Body of pancreas (tissue), 4 donors: ENCODE measurements at regions not wholly inside any gene's neighbourhood (a gene's known extent, or its start where the extent isn't known, plus 50 kb on each side); places are given as distances from the start of the nearest gene placed in this dataset.
A peak's percentile ranks its signal among the peaks of the same experiment; 100 is the strongest.

Experiments used
- ATAC-seq: fragments of 150-250 bp; one replicate; pipeline ENCODE4 v1.9.1; 2016
- DNase-seq, 4 donors: peaks; one replicate each; pipeline ENCODE4 v3.0.0-alpha.2; 2019
- H3K27ac ChIP-seq, 4 donors: fragments of 200-600 bp; sonication (generic); 1 replicate in 3 of 4; 2 replicates in 1 of 4; pipeline versions ENCODE4 v1.5.1 to v1.6.1; 2016 to 2019; ENCODE audit warnings: mild to moderate bottlenecking in 1 of 4, mixed read lengths in 1 of 4, moderate library complexity in 1 of 4
- H3K27me3 ChIP-seq, 2 donors: fragments of 200-600 bp; sonication (generic); one replicate each; pipeline ENCODE4 v1.6.0; 2016; ENCODE audit warnings: mild to moderate bottlenecking in 1 of 2
- H3K36me3 ChIP-seq, 2 donors: fragments of 200-600 bp; sonication (generic); replicated peaks in 1 of 2; 2 replicates each; pipeline ENCODE4 v1.5.1; 2016; ENCODE audit warnings: low read depth in 2 of 2; ENCODE audit not compliant: insufficient read depth in 1 of 2
- H3K4me1 ChIP-seq: fragments of 200-600 bp; sonication (generic); one replicate; pipeline ENCODE4 v1.6.0; 2016
- H3K4me3 ChIP-seq, 2 donors: fragments of 200-600 bp; sonication (generic); 1 replicate in 1 of 2; 2 replicates in 1 of 2; pipeline ENCODE4 v1.5.1; 2016 to 2019
- H3K9me3 ChIP-seq, 3 donors: fragments of 200-600 bp; sonication (generic); 1 replicate in 2 of 3; 2 replicates in 1 of 3; pipeline ENCODE4 v1.5.1; 2016
- POLR2A ChIP-seq, 3 donors: fragments of 450-650 bp; IDR thresholded peaks; one replicate each; pipeline ENCODE4 v1.6.1; 2016; ENCODE audit warnings: antibody characterized with exemption in 3 of 3, mild to moderate bottlenecking in 2 of 3
- WGBS, 2 donors: methylation state at CpG; one replicate each; pipeline ENCODE4 v1.1.5; 2017; 5-methylcytosine and 5-hydroxymethylcytosine counted together
- intact Hi-C: fragments of 100-400 bp; cut with DNase I; formaldehyde crosslinking; loops from one replicate; pipeline ENCODE4 v1.15.1; 2023
- TF ChIP-seq, protein P1 (sequence below), 7 experiments: fragments of 450-650 bp in 4 of 7; fragments of 200-600 bp in 3 of 7; sonication (generic) in 3 of 7; IDR thresholded peaks; one replicate each; pipeline ENCODE4 v1.5.1; 2016 to 2019; ENCODE audit warnings: antibody characterized with exemption in 7 of 7

DNA sequence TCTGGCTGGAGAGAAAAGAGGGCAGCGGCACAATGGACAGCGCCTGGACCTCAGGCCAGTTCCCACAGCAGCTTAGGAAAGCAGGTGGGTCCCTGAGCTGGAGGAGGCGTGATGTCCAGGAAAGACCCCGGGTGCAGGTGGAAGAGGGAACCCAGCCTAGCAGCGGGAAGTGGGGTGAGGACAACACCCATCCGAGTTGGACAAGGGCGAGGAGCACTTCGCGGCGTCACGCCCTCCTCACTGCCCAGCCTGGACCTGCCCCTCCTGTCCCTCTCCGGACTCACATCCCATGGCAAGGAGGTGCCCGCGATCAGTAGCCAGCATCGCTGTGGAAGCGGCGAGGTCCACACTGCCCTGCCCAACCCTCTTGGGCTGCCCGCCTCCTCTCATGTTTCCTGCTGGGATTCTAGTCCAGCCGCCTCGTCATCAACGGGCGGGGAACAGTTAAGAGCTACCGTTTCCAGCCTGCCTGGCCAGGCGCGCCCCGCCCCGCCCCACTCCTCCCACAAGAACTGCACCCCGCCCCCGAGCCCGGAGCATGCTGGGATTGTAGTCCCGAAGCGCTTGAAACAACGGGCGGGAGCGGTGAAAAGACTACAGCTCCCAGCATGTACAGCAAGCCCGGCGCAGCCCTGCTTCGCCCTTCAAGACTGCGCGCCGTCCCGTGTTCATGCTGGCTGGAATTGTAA lies 930.6 kb upstream of the ZNF722 start:
- Histone ChIP-seq H3K27ac (no peak overlapping the region), H3K27me3 (no peaks in the 10 kb centered on the region), H3K4me3 (no peak overlapping the region), H3K4me1 (no peaks in the 10 kb centered on the region), H3K36me3 (no peaks in the 10 kb centered on the region), H3K9me3 (no peaks in the 10 kb centered on the region)
- TF ChIP-seq, protein P1, sequence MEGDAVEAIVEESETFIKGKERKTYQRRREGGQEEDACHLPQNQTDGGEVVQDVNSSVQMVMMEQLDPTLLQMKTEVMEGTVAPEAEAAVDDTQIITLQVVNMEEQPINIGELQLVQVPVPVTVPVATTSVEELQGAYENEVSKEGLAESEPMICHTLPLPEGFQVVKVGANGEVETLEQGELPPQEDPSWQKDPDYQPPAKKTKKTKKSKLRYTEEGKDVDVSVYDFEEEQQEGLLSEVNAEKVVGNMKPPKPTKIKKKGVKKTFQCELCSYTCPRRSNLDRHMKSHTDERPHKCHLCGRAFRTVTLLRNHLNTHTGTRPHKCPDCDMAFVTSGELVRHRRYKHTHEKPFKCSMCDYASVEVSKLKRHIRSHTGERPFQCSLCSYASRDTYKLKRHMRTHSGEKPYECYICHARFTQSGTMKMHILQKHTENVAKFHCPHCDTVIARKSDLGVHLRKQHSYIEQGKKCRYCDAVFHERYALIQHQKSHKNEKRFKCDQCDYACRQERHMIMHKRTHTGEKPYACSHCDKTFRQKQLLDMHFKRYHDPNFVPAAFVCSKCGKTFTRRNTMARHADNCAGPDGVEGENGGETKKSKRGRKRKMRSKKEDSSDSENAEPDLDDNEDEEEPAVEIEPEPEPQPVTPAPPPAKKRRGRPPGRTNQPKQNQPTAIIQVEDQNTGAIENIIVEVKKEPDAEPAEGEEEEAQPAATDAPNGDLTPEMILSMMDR (IDR thresholded peaks at IDR 0.05), result no peak
- TF ChIP-seq POLR2A (IDR thresholded peaks at IDR 0.05), result no peak
- intact Hi-C loops, result no loop called here
- ATAC-seq, result no peak
- peak in 2 of 4 donors; percentile 13 to 43 for DNase-seq
- 26 to 39% methylated on average over 4 to 42 of the region's 42 CpGs for WGBS, 2 donors

DNA sequence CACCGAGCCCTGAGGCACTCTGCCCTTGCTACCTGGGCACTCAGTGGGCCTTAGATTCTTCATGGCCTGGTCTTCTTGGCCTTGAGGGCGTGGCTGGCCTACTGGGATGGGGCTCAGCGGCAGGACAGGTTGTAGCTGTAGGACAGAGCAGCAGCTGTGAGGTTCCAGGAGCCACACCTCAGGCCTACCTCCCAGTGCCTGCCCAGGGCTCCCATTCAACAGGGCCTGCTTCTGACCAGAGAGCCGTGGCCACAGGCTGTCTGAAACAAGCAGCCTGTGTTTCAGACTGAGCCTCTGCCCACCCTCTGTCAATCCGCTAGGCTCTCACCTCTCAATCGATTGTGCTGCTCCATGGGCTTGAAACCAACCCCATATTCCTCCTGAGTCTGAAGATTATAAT lies 928.0 kb upstream of the ZNF722 start:
- no peaks in the 10 kb centered on the region for H3K4me1 ChIP-seq
- ATAC-seq (no peak), DNase-seq (no peak)
- no peak for TF ChIP-seq POLR2A (IDR thresholded peaks at IDR 0.05)
- TF ChIP-seq, protein P1 (IDR thresholded peaks at IDR 0.05), result no peak
- no peaks in the 10 kb centered on the region for H3K27me3 ChIP-seq
- H3K9me3 ChIP-seq, result no peaks in the 10 kb centered on the region
- H3K36me3 ChIP-seq, result no peaks in the 10 kb centered on the region
- intact Hi-C loops, result no loop called here
- WGBS, 2 donors, result 38 to 54% methylated on average over 3 to 6 of the region's 6 CpGs
- H3K4me3 ChIP-seq, result no peak overlapping the region
- H3K27ac ChIP-seq, result no peak overlapping the region

DNA sequence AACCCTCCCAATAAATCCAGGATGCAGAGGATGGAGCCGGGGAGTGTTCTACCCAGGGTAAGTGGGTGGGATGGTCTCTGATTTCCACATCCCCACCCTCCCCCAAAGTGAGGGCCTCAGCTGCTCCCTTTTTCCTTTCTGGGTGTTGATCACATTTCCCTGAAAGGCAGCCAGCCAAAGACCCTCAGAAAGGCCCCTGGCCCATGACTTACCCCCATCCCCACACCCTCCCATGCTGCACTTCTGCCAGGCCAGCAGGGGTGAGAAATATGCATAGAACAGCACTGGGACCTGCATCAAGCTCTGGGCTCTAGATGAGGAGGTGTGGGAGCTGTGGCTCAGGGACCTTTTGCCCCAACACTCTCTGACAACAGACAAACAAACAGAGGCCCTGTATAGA lies 927.3 kb upstream of the ZNF722 start:
- Histone ChIP-seq H3K9me3 (no peaks in the 10 kb centered on the region), H3K4me3 (no peak overlapping the region), H3K36me3 (no peaks in the 10 kb centered on the region), H3K27me3 (no peaks in the 10 kb centered on the region), H3K4me1 (no peaks in the 10 kb centered on the region), H3K27ac (no peak overlapping the region)
- ATAC-seq (no peak), DNase-seq (no peak)
- intact Hi-C loops, result no loop called here
- TF ChIP-seq, protein P1 (IDR thresholded peaks at IDR 0.05), result no peak
- no peak for TF ChIP-seq POLR2A (IDR thresholded peaks at IDR 0.05)
- WGBS, 2 donors, result 0% methylated on average over 1 of the region's 1 CpG

DNA sequence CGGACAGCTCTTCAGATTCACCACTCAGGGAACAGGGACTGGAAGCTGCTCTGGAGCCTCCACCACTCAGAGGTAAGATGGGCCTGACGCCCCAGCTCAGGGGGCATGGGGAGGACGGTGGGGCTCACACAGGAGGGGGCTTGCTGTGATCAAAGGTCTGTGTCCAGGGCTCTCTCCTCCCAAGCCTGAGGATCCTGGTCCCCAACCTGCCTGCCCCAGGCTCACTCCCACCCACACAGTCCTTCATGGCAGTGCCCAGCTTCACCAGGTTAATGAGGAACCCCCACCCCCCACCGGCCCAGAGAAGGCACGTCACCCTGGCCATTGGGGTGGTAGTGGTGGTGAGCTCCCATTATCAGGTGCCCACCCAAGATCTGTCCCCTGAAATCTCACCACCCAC lies 926.7 kb upstream of the ZNF722 start:
- WGBS, 2 donors, result 0 to 17% methylated on average over 1 to 5 of the region's 5 CpGs
- ATAC-seq, result no peak
- no peak overlapping the region for H3K4me3 ChIP-seq
- H3K36me3 ChIP-seq, result no peaks in the 10 kb centered on the region
- intact Hi-C loops, result no loop called here
- TF ChIP-seq, protein P1 (IDR thresholded peaks at IDR 0.05), result no peak
- TF ChIP-seq POLR2A (IDR thresholded peaks at IDR 0.05), result no peak
- H3K9me3 ChIP-seq, result no peaks in the 10 kb centered on the region
- DNase-seq, result no peak
- H3K4me1 ChIP-seq, result no peaks in the 10 kb centered on the region
- no peak overlapping the region for H3K27ac ChIP-seq
- H3K27me3 ChIP-seq, result no peaks in the 10 kb centered on the region

DNA sequence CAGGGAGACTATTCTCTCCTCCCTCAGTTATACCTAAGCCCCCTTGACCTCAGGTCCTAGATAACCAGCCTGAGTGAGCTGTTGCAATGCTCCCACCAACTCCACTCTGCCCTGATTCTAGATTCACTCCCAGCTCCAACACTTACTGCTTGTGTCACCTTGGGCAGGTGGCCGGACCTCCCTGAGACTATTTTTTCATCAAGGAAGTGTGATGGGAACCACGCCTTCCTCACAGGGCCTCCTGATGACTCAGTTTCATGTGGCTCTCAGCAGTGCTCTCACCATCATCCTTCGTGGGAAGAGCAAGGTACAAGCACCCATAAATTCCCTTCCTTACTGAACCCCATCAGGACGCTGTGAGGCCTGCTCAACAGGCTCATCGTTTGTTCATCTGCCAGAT lies 925.8 kb upstream of the ZNF722 start:
- intact Hi-C loops, result no loop called here
- TF ChIP-seq, protein P1 (IDR thresholded peaks at IDR 0.05), result no peak
- Histone ChIP-seq H3K9me3 (peaks cover 0 to 1% (median 0%) of the 10 kb centered on the region in 3 donors), H3K4me3 (no peak overlapping the region), H3K36me3 (no peaks in the 10 kb centered on the region), H3K4me1 (no peaks in the 10 kb centered on the region), H3K27ac (no peak overlapping the region), H3K27me3 (no peaks in the 10 kb centered on the region)
- 31 to 36% methylated on average over 5 of the region's 5 CpGs for WGBS, 2 donors
- no peak for ATAC-seq
- DNase-seq, result no peak
